Fibroblast of villous mesenchyme (primary cell): ENCODE measurements at regions not wholly inside any gene's neighbourhood (a gene's known extent, or its start where the extent isn't known, plus 50 kb on each side); places are given as distances from the start of the nearest gene placed in this dataset.

Experiments used
- DNase-seq: peaks from one replicate; pipeline ENCODE4 v3.0.0-alpha.2; 2010; ENCODE audit warnings: low read depth
- H3K4me3 ChIP-seq: 2 replicates; pipeline ENCODE4 v1.5.1; 2011; ENCODE audit warnings: low read depth, mild to moderate bottlenecking, low read length
- TF ChIP-seq, protein P1 (sequence below): IDR thresholded peaks from 2 replicates; pipeline ENCODE4 v1.5.1; 2012; ENCODE audit warnings: low read depth, mild to moderate bottlenecking, low read length; ENCODE audit not compliant: insufficient read depth

DNA sequence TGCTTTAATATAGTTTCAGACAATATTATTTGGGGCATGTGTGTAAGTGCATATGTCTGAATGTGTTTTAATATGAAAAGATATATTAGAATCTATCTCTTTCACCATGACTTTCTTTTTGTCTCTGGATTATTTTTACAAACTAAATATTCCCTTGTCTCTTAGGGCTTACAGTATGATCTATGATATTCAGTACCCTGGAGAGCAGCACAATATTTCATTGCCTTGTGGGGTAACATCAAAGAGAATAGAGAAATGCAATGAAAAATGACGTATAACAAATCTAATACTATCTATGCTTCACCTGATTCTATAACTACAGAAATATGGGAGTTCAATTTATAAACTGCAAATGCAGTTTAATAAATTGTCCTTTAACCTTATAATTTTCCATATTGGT, 2084.5 kb downstream of the MRPL39 start:
- TF ChIP-seq, protein P1, sequence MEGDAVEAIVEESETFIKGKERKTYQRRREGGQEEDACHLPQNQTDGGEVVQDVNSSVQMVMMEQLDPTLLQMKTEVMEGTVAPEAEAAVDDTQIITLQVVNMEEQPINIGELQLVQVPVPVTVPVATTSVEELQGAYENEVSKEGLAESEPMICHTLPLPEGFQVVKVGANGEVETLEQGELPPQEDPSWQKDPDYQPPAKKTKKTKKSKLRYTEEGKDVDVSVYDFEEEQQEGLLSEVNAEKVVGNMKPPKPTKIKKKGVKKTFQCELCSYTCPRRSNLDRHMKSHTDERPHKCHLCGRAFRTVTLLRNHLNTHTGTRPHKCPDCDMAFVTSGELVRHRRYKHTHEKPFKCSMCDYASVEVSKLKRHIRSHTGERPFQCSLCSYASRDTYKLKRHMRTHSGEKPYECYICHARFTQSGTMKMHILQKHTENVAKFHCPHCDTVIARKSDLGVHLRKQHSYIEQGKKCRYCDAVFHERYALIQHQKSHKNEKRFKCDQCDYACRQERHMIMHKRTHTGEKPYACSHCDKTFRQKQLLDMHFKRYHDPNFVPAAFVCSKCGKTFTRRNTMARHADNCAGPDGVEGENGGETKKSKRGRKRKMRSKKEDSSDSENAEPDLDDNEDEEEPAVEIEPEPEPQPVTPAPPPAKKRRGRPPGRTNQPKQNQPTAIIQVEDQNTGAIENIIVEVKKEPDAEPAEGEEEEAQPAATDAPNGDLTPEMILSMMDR = no peak
- H3K4me3 ChIP-seq = no peak overlapping the region
- DNase-seq = no peak

DNA sequence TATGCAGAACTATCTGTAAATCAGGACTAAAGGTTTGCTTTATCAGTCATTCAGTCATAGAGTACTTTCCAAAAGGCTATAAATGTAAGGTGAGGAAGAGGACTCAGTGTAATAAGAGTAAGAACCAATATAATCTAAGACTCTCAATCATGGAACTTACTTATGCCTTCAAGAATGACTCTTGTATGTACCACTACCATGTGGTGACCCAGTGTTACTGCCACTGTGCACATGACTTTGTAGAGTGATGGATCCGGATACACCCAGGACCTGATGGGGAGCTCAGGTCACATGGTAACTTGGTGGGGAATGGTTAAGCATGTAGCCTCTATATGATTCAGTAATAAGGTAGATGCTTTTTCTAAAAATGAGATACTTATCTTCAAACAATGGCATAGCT, 2099.8 kb downstream of the MRPL39 start:
- H3K4me3 ChIP-seq = no peak overlapping the region
- no peak for DNase-seq
- TF ChIP-seq, protein P1 = no peak

DNA sequence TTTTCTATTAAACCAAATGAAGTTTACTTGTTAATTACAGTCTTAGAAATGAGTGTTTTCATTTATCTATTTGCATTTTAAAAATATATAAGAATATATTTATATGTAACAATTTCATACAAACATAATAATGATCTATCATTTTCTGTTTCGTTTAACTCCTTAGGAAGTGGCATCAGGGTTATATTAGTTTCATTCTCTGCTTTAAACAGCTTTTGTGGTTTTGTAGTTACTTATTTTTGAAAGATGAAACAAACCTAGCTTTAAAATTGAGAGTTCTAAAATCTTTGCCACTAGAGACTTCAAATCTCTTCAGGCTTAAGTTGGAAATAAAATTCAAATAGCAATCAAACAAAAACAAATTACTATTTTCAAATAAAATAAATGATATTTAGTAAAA, 2110.6 kb downstream of the MRPL39 start:
- no peak for DNase-seq
- TF ChIP-seq, protein P1 = no peak
- H3K4me3 ChIP-seq = no peak overlapping the region

DNA sequence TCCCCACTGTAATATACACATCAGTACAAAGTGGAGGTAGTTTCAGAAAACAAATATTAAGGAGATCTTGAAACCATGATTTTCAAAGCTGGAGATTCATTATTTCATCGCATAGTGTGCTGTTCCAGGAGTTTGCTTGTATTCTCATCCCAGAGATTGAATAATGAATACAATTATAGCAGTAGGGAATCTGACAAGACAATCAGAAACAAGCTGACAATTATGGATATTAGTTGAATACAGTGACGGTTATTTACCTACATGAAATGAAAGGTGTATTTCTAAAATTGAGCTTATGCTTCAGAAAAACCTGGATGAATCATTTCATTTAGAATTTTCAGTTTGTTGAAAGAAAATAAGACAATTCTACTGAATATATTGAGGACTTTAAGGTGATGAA, 2119.0 kb downstream of the MRPL39 start:
- DNase-seq = no peak
- H3K4me3 ChIP-seq = no peak overlapping the region
- TF ChIP-seq, protein P1 = no peak

DNA sequence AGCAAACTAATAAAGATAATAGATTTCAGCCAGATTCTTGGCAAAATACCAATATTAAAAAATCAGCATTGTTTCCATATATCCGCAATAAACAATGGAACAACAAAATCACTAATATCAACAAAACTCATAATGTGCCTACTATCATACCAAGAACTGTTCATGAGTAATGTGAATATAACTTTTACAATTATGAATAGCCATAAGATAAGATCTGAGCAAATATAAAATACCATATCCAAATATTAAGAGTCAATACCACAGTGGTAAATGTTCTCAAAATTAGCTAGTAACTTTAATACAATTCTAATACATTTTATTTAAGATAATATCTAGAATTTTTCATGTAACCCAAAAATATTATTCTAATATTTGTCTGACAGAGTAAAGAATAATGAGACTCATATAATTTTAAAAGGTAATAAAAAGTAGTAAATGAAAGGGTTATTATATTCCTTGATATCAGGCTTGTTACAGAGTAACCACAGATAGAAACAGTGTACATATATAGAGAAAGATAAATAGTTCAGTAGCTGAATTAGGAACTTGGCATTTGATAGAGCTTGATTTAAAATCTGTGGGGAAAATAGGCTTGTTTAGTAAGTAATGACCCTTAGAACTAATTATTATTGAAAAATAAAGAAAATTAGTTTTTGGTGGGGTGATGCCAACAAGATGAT, 2126.6 kb downstream of the MRPL39 start:
- TF ChIP-seq, protein P1 = no peak
- no peak overlapping the region for H3K4me3 ChIP-seq
- no peak for DNase-seq

DNA sequence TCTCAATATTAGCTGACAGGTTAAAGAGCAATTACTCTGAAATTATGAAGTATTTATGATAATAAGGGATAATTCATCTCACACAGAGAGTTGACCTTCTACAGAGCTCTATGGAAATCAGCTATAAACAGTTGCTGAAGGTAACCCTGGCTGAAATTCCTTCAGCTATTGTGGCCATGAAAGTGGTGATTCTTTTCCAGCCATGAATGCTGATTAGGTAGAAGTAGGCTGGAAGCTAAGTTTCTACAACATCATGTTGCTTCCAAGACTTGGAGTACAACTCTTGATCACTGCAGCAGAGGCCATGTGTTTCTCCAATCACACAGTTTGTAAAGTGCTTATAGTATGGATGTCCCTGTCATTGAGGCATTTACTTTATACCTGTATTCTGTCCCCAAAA, 2128.9 kb downstream of the MRPL39 start:
- DNase-seq = no peak
- H3K4me3 ChIP-seq = no peak overlapping the region
- TF ChIP-seq, protein P1 = no peak
